ENCODE measurements at regions not wholly inside any gene's neighbourhood (a gene's known extent, or its start where the extent isn't known, plus 50 kb on each side); places are given as distances from the start of the nearest gene placed in this dataset.

- H3K9me3 Mint-ChIP-seq = peaks cover 14% of the 10 kb centered on the region
- H3K36me3 Mint-ChIP-seq (ENCODE audit: low read depth) = peaks cover 7% of the 10 kb centered on the region
- TF ChIP-seq CTCF (conservative IDR thresholded peaks at IDR 0.05) = no peak
- no peaks in the 10 kb centered on the region for H3K27me3 Mint-ChIP-seq (ENCODE audit: low read depth)
- H3K4me1 Mint-ChIP-seq = peaks cover 14% of the 10 kb centered on the region
- no peak overlapping the region for H3K27ac Mint-ChIP-seq (ENCODE audit: unreplicated experiment)
- no peak overlapping the region for H3K4me3 Mint-ChIP-seq
- no peak for DNase-seq (ENCODE audit: low read depth, low spot score)
Measured at GRCh38 chrX:13401724-13402123, 81.9 kb upstream of the ATXN3L start.

GRCh38 chrX:13398839-13399238 is 79.0 kb upstream of the ATXN3L start:
- no peaks in the 10 kb centered on the region for H3K27me3 Mint-ChIP-seq (ENCODE audit: low read depth)
- H3K27ac Mint-ChIP-seq (ENCODE audit: unreplicated experiment) = peak overlapping the region; percentile 88
- no peak for TF ChIP-seq CTCF (conservative IDR thresholded peaks at IDR 0.05)
- no peak overlapping the region for H3K4me3 Mint-ChIP-seq
- peaks cover 23% of the 10 kb centered on the region for H3K4me1 Mint-ChIP-seq
- H3K9me3 Mint-ChIP-seq = peaks cover 17% of the 10 kb centered on the region
- peaks cover 4% of the 10 kb centered on the region for H3K36me3 Mint-ChIP-seq (ENCODE audit: low read depth)
- DNase-seq (ENCODE audit: low read depth, low spot score) = no peak

GRCh38 chrX:13397878-13398818 is 78.3 kb upstream of the ATXN3L start:
- TF ChIP-seq CTCF (conservative IDR thresholded peaks at IDR 0.05) = no peak
- Mint-ChIP-seq H3K4me3 (no peak overlapping the region), H3K36me3 (ENCODE audit: low read depth) (peaks cover 8% of the 10 kb centered on the region), H3K27ac (ENCODE audit: unreplicated experiment) (peak overlapping the region; percentile 88), H3K4me1 (peaks cover 23% of the 10 kb centered on the region), H3K9me3 (peaks cover 19% of the 10 kb centered on the region), H3K27me3 (ENCODE audit: low read depth) (no peaks in the 10 kb centered on the region)
- no peak for DNase-seq (ENCODE audit: low read depth, low spot score)

- no peak for TF ChIP-seq CTCF (conservative IDR thresholded peaks at IDR 0.05)
- Mint-ChIP-seq H3K36me3 (ENCODE audit: low read depth) (peaks cover 8% of the 10 kb centered on the region), H3K9me3 (peaks cover 24% of the 10 kb centered on the region), H3K4me1 (peaks cover 23% of the 10 kb centered on the region), H3K27me3 (ENCODE audit: low read depth) (no peaks in the 10 kb centered on the region), H3K27ac (ENCODE audit: unreplicated experiment) (no peak overlapping the region), H3K4me3 (no peak overlapping the region)
- no peak for DNase-seq (ENCODE audit: low read depth, low spot score)
Measured at GRCh38 chrX:13396924-13397323, 77.1 kb upstream of the ATXN3L start.

GRCh38 chrX:13389501-13389900 is 69.6 kb upstream of the ATXN3L start:
- no peak overlapping the region for H3K27ac Mint-ChIP-seq (ENCODE audit: unreplicated experiment)
- H3K4me3 Mint-ChIP-seq = no peak overlapping the region
- peaks cover 21% of the 10 kb centered on the region for H3K9me3 Mint-ChIP-seq

More at GRCh38 chrX:13389501-13389900, 69.6 kb upstream of the ATXN3L start:
- DNase-seq (ENCODE audit: low read depth, low spot score) = no peak
- Mint-ChIP-seq H3K27me3 (ENCODE audit: low read depth) (no peaks in the 10 kb centered on the region), H3K36me3 (ENCODE audit: low read depth) (peaks cover 11% of the 10 kb centered on the region), H3K4me1 (peaks cover 33% of the 10 kb centered on the region)
- no peak for TF ChIP-seq CTCF (conservative IDR thresholded peaks at IDR 0.05)

Measured in neural crest cell (in vitro differentiated cells).